Mammary epithelial cell (primary cell): ENCODE measurements at regions not wholly inside any gene's neighbourhood (a gene's known extent, or its start where the extent isn't known, plus 50 kb on each side); places are given as distances from the start of the nearest gene placed in this dataset.

Experiments
- CTCF ChIP-seq, 2 donors: IDR thresholded peaks in 1 of 2; conservative IDR thresholded peaks in 1 of 2; 2 replicates each; pipeline ENCODE4 v1.5.1; 2011 to 2012; ENCODE audit warnings: inconsistent platforms in 2 of 2, low read length in 2 of 2, mild to moderate bottlenecking in 2 of 2, control low read depth in 1 of 2, low read depth in 1 of 2; ENCODE audit not compliant: insufficient read depth in 1 of 2; ENCODE audit errors: extremely low read depth in 1 of 2
- EZH2 ChIP-seq: IDR thresholded peaks from 2 replicates; pipeline ENCODE4 v1.6.1; 2012; ENCODE audit warnings: low read length, inconsistent platforms, borderline replicate concordance

DNA sequence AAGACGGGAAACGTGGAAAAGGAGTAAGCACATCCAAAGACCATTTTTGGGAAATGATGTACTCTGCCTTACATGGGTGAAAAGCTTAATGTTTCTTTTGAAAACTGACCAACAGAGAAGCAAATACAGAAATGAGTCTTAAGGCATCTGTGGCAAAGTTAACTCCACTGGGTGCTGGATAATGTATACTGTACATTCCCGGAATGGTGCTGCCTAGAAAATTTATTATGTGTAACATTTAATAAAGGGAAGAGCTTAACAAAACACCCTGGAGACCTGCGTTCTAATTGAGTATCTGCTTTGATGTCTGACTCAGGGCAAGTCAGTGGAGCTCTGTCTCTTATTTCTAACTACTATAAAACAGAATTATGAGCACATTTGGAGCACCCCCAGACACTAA lies 230.2 kb downstream of the MID1 start:
- TF ChIP-seq CTCF (conservative IDR thresholded peaks at IDR 0.05 in 1 of 2, IDR thresholded peaks at IDR 0.05 in 1 of 2; ENCODE audit: extremely low read depth in 1 of 2, insufficient read depth in 1 of 2, low read depth in 1 of 2, low read length in 2 of 2) (no peak), EZH2 (no peak)
